HG02571 (cell line): ENCODE measurements at regions not wholly inside any gene's neighbourhood (a gene's known extent, or its start where the extent isn't known, plus 50 kb on each side); places are given as distances from the start of the nearest gene placed in this dataset.

ENCODE experiments used
- ATAC-seq: cut with Tn5 transposase; IDR thresholded peaks from one replicate; pipeline ENCODE4 v1.9.1; 2021; ENCODE audit warnings: mild to moderate bottlenecking, moderate library complexity; ENCODE audit not compliant: unreplicated experiment

GRCh38 chr6:21508753-21509152, 84.8 kb upstream of the SOX4 start:
- no peak for ATAC-seq

DNA sequence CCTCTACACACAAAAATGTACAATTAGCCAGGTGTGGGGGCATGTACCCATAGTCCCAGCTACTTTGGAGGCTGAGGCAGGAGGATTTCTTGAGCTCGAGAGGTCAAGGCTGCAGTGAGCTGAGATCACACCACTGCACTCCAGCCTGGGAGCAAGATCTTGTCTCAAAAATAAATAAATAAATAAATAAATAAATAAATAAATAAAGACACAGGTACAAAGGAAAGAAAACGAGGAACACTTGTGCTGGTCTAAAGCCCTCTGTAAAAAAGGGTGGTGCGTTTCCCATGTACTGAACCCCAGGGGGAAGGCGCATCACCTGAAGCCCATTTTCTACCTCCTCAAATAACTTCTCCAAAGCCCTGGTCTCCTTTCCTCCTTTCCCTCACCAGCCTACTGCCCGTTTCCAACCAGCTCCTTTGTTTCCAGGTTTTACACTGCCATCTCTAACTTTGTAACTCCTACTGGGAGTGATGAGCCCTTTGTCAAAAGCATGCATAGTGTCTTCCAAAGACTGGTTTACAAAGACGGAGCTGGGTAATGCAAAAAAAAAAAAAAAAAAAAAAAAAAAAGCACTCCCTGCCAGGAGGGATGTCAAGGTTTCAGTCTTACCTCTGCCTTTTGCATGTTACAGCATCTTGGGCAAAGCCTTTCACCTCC, 81.5 kb upstream of the SOX4 start:
- ATAC-seq, result no peak

DNA sequence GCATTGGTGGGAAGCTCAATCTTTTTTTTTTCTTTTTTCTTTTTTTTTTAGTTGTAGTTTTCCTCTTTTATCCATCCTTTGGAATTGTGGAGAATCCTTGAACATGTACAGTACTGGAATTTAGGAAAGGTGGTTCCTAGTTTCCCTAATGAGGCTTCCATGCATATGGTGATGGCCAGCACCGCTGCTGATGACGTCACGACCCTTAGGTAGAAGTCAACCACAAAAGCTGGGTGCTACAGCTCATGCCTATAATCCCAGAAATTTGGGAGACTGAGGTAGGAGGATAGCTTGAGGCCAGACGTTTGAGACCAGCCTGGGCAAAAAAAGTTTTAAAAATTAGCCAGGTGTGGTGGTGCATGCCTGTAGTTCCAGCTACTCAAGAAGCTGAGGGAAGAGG, 79.3 kb upstream of the SOX4 start:
- no peak for ATAC-seq

- no peak for ATAC-seq
These were observed 75.2 kb upstream of the SOX4 start for GRCh38 chr6:21518317-21518716.

DNA sequence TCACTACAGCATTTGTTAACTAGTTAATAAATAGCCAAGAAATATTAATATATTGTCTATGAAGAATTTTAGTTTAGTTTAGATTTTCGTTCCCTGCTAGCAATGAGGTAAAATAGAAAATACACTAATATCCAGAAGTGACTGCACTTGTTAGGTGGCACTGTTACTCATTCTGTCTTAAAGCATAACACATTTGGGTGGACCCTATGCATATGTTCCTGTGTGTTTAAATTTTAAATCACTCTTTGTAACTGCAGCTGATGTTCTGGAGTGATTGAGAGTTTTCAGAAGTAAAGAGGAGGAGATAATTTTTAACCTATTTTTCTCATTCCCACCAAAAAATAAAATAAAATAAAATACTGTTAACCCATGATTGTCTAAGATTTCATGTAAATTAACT, 73.9 kb upstream of the SOX4 start:
- no peak for ATAC-seq

DNA sequence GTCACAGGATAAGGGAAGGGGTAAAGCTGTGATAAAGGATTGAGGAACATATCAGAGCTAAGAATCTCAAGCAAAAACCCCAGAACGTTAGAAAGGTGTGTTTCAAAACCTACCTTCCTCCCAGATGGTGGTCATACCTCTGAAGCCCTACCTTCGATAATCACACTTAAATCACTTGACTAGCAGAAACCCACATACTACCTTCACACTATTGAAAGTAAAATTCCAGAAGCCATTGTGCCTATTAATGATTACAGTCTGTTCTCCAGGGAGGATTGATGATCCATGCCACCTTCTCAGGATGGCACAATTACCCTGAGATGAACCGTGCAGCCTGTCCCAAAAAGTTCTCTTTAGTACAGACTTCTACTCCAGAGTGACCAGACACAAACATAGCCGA, 72.3 kb upstream of the SOX4 start:
- no peak for ATAC-seq

DNA sequence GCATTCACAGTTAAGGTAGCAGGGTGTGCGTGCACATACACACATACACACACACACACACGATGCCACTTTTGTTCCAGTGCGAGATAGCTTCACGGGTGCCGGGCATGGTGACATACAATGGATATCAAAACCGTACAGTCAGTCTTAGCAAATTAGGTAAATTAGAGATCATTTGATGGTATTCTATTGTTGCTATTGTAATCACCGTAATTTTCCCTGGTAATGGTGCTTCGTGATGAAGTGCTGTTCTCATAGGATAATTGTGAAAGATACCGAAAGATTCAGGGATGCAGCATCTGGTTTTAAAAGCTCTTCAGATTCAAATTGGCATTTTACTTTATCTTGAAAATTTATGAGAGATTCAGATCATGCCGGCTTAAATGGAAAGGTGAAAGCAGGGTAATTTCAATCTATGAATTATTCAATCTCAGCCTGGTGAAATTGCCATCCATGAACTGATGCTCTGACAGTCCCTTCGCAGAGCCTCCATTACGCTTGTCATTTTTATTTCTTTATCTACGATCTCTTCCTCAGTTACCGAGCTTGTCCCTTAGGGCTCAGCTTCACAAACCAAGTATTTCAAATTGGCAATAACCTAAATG, 71.3 kb upstream of the SOX4 start:
- ATAC-seq, result no peak

DNA sequence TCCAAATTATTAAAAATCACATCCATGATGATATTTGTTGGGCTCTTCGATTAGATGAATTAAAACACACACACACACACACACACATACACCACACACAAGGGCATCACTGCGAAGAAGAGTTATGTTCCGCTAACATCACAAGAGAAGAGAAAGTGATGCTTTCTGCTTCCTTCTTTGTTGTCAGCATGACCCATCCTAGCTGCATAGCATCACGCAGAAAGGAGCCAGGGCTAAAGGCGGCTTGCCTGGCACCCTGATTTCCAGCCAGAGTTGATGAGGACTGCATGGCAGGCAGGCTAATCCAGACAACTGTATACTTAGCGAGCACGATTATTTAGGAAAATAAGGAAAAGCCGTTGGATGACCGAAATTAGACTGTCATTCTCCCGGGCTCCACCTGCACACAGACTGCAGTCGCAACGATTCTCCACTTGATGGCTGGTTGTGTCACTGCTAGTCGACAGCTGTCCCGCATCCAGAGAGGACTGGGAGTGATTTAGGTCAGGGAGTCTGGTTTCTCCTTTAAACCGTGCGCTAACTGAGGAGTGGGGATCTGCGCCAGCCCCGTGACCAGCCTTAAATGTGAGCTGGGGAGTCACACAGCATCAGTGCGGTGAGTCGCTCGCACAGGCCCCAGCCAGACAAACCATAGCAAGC, 70.6 kb upstream of the SOX4 start:
- ATAC-seq, result no peak

DNA sequence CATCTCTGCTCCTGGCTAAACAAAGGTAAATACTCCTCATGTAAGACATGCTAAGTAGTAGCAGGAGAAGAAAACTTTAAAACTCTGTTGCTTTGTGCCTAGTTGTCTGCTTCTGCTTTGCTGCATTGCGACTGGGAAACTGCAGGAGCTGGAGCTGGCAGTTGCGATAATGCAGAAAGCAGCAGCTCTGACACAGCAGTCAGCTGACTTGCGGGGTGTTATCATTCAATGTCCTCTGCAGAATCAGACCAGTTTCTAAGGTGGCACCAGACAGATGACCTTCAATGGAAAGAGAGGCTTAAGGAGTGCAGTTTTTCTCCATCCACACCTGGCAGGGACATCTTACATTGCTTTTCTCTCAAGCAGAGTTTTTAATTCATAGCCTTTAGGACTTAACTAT, 69.9 kb upstream of the SOX4 start:
- no peak for ATAC-seq

GRCh38 chr6:21524201-21524600, 69.3 kb upstream of the SOX4 start:
- no peak for ATAC-seq

GRCh38 chr6:21526974-21527373, 66.6 kb upstream of the SOX4 start:
- no peak for ATAC-seq

DNA sequence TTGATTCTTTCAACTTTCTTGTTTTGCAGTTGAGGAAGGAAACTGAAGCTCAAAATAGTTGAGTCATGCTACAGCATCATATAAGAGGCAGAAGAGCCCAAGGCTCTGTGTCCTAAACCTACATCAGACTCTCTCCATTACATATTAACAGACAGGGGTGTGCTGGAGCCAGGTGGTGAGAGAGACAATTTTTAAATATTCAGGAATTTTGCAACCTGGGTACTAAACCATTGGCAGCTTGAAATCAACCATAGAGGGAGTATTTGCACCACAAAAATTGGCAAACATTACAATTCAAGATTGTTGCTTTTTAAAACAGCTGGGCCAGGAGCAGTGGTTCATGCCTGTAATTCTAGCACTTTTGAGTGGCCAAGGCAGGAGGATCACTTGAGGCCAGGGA, 65.8 kb upstream of the SOX4 start:
- no peak for ATAC-seq

- ATAC-seq, result no peak
These were observed 64.1 kb upstream of the SOX4 start for GRCh38 chr6:21529431-21529830.

DNA sequence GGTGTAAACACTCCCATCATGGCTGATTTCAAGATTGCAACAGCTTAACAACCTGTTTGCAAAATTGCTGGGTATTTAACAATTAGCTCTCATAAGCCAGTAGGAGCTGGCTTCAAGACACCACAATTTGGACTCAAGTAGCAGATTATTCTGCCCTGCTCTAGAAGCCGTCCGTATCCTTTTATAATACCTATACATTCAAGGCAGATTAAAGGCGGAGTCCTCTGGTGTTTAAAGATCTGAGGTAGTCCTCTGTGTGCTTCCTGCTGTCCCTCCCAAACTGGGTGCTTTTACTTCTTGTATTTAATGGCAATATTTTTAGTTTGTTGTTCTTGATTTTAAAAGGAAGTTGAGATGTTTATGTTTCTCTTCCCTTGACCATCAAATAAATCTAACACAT, 62.2 kb upstream of the SOX4 start:
- no peak for ATAC-seq

GRCh38 chr6:21533678-21534077, 59.9 kb upstream of the SOX4 start:
- no peak for ATAC-seq

DNA sequence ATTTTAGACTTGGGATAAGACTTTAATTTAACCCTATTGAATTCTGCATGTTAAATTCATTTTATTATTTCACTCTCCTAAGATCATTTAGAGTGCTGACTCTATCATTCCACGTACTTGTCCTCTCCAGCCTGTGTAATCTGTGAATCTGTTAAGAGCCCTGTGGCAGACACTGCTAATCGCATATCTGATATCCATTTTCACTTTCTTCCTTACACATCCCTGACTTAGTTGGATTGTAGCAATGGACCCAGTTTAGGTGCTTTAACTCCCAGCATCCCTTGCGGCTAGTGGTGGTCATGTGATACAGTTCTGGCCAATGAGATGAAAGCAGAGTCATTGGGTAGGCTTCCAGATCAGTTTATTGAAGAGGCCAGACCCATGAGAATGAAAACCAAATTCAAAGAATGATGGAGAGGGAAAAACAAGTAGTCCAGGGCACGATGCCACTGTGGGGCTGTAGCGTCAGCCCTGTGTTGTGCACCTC, 57.2 kb upstream of the SOX4 start:
- ATAC-seq, result no peak

DNA sequence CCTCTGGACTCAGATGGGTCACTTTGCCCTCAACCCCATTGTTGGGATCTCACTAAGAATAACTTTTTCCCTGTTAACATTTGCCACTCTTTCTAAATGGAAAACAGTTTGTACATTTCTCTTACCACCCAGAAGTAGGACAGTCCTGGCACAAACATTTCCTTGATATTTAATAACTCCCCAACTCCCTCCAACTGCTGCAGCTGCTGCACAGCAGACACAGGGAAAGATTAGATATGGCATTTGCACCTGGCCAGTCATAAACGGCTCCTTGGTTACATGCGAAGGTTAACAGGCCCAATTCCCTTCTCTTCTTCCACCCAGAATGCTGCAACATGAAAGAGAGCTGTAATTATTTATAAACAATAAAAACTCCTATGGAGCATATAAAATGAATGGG, 55.9 kb upstream of the SOX4 start:
- no peak for ATAC-seq

DNA sequence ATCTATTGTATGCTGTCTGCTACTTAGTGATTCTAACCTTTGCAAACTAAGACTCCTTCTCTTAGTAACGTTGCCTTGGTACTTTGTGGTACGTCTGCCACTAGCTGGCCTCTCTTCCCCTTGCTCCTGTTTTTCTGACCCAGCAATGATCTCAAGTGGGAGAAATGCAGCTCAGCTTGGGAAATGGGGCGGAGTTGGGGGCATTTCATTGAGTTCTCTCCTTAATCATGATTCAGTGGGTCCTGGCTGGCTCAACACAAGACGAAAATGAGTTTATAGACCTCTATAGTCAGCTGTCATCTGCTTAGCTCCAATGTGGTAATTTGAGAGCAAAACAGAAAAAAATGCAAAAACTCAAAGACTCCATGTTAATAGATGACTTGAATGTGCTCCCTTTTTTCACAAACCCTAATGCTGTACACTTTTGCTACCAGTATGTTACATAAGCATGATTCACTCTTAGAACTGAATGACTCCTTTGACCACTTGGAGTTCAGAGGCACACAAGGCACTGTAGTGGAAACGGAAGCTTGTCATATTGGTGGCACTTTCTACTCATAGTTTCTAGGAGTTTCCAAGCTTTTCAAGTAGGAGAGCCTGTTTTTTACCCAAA, 55.3 kb upstream of the SOX4 start:
- no peak for ATAC-seq

DNA sequence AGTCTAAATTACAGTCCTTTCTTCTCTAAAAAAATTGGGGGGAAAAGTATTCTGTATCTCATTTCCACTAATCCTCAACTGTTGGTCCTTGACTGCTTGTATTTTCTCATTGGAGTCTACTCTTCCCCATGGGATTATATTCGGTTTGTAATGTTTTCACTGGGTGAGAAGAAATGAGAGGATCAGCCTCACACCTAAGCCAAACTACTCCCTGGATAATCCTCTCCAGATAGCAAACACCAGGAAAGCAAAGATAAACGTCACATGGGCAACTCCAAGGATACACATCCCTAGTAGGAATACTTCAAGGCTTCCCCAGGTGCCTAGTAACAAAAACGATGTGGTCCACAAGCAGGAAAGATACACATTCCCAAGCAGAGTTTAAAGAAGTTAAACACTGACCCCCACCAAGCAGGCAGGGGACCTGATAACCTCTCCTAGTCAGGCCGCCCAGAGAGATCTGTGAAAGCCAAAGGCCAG, 53.9 kb upstream of the SOX4 start:
- no peak for ATAC-seq
